ENCODE measurements at regions not wholly inside any gene's neighbourhood (a gene's known extent, or its start where the extent isn't known, plus 50 kb on each side); places are given as distances from the start of the nearest gene placed in this dataset.

GRCh38 chr2:72008608-72009007, 139.1 kb downstream of the CYP26B1 start:
- intact Hi-C loops (cut with DNase I): no loop called here
- no peak for DNase-seq
- no peak for ATAC-seq

GRCh38 chr2:72007402-72007801, 140.3 kb downstream of the CYP26B1 start:
- no peak for ATAC-seq
- DNase-seq: no peak

DNA sequence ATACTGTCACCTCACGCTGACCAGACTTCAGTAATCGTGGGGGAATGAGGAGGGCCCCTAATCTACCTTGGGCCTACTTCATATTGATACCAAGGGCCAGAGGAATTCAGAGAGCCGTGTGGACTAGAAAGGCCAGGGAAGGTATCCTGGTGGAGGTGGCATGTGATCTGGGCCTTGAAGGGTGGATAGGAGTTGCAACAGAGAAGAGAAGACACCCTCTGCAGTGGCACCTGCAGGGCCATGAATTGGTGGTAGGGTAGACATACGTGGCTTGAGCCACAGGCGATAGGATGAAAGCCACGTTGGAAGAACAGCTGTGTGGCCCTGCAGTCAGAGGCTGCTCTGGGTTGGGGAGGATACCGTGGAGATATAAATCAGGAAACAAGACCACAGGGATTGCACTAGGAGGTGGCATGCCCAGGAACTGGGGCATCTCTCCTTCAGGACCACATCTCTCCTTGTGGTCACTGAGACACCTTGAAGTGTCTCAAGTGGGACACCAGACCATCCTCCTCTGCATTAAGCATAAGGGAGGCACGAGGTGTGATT, 141.4 kb downstream of the CYP26B1 start:
- intact Hi-C loops (cut with DNase I): no loop called here

More at GRCh38 chr2:72007402-72007801, 140.3 kb downstream of the CYP26B1 start:
- intact Hi-C loops (cut with DNase I): no loop called here

DNA sequence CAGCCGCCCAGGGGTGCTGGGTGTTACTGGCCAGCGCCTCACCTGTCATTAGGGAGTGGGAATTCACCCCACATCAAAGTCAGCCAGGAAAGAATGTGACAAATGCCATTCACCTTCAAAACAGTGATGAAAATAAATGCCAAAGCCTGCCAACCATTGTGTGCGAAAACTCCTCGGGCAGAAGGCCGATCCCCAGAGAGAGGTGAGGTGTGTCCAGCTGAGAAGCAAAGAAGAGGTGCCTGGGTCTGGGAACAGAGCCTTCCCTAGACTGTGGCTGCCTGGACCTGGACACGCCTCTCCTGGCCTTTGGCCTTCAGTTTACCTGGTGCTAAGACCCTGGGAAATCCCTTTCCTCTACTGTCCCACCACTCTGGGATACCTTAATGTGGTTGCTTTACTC, 142.7 kb downstream of the CYP26B1 start:
- DNase-seq (no peak), ATAC-seq (no peak)
- intact Hi-C loops (cut with DNase I): no loop called here

More for the DNA sequence above, 141.4 kb downstream of the CYP26B1 start:
- DNase-seq: no peak
- ATAC-seq: no peak

DNA sequence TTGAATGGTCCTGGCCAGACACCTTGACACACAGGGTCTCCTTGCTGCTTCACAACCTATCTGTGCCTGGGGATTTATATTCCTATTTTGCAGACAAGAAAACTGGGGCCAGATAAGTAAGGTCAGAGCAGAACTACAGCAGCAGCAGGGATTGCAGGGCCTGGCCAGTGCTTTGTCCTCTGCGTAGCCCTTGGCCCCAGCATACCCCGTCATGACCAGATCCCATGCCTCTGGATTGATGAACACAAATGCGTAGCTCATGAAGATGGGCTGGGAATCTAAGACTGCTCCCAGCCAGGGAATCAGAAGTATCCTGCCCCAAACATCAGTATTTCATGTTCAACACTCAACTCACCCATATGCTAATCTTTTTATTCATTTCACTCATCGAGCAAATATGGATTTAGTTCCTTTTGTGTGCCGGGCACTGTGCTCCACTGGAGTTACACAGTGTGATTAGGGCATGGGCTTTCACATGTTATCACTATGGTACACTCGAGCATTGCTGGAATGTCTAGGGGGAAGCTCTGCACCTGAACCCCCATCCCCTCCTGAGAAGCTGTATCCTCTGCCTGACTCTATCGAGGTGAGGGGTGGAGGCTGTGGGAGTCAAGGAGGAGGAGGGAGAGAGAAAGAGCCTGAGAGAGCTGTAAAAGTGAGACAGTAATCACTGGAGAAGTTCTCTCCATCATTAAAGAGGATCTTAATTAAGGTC, 143.3 kb downstream of the CYP26B1 start:
- ATAC-seq (no peak), DNase-seq (no peak)
- intact Hi-C loops (cut with DNase I): no loop called here

DNA sequence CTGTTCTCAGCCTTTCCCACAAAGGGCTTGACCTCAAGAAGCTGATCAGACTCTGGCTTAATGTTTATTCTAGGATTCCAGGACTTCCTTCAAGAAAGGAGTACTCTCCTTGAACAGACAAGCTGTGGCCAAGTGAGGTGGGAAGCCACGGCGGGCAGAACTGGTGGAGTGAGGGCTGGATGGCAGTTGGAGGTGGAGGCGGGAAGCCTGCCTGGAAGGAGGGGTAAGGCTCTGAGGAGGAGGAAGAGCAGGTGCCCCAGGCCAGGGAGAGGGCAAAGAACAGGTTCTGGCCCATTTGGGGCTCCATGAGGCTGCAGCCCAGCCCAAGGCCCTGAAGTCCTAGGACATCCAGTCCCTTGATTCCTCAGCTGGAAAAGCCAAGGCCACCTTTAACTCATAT, 143.9 kb downstream of the CYP26B1 start:
- intact Hi-C loops (cut with DNase I): no loop called here
- ATAC-seq (no peak), DNase-seq (no peak)

DNA sequence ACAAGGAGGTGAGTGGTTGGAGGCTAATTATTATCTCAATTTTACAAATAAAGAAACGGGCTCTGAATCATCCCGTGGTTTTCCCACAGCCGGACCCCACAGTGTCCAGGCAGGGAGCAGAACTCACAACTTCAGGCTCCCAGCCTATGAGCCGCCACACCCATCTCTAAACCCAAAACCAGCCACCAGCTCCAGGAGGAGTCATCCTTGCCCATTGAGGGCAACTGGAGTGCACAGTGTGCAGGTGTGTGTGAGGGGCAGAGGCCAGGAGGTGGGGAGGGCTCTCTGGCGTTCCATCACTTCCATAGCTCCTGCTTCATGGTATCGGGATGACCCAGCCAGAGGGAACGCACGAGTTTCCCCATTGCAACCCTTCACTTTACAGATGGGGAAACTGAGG, 144.5 kb downstream of the CYP26B1 start:
- intact Hi-C loops (cut with DNase I): no loop called here
- ATAC-seq (no peak), DNase-seq (no peak)

- intact Hi-C loops (cut with DNase I): no loop called here
- ATAC-seq (no peak), DNase-seq (no peak)
Observed at GRCh38 chr2:72001937-72002690, 145.5 kb downstream of the CYP26B1 start.

DNA sequence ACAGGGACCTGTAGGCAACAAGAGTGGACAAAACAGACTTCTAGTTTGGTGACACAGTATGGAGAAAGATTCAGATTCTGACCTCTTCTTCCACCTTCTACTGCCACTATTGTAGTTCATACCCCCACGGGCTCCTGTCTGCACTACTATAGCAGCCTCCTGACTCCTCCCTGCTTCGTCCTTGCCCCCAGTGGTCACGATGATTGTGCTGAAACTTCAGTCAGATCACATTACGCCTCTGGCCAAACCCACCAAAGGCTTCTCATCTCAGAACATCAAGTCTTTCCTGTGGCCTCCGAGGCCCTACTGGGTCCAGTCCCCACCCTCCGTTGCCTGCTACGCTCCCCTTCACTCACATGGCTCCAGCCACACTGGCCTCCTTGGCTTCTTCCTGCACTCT, 147.6 kb downstream of the CYP26B1 start:
- ATAC-seq (no peak), DNase-seq (no peak)
- intact Hi-C loops (cut with DNase I): no loop called here

- no peak for DNase-seq
- ATAC-seq: no peak
- intact Hi-C loops (cut with DNase I): loop anchor here in 1 of 2 donors (10.0 kb wide), 1 partner anchor 195 kb away; no protein-coding TSS in a partner anchor
Observed at GRCh38 chr2:71999580-71999979, 148.1 kb downstream of the CYP26B1 start.

GRCh38 chr2:71997843-71998242, 149.8 kb downstream of the CYP26B1 start:
- intact Hi-C loops (cut with DNase I): loop anchor here in 1 of 2 donors (10.0 kb wide), 1 partner anchor 193 kb away; no protein-coding TSS in a partner anchor
- DNase-seq (no peak), ATAC-seq (no peak)

DNA sequence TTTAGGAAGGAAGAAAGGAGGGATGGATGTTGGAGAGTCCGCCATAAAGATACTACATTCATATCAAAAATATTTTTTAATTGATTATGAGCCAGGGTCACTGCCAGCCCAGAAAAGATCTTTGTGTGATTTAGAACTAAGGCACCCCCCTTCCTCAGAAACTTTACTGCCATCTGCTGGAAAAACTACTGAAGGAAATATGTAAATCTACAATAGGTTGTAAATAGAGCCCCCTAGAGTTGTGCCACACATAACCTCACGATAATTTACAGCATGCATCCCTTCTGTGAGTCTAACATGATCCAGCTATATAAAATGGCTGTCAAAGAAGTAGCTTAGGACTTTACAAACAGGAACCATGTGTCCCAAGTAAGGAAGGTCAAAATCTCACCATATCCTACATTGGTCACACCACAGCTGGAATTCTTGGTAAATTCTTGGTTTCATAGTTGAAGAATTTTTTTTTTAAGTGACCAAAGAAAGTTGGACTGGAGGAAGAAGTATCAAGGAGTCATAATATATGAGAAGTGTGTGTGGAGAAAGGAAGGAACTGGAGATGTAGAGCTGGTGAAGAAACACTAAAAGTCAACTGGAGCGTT, 152.5 kb downstream of the CYP26B1 start:
- no peak for DNase-seq
- no peak for ATAC-seq
- intact Hi-C loops (cut with DNase I): loop anchor here in 1 of 2 donors (10.0 kb wide), 1 partner anchor 190 kb away; no protein-coding TSS in a partner anchor

DNA sequence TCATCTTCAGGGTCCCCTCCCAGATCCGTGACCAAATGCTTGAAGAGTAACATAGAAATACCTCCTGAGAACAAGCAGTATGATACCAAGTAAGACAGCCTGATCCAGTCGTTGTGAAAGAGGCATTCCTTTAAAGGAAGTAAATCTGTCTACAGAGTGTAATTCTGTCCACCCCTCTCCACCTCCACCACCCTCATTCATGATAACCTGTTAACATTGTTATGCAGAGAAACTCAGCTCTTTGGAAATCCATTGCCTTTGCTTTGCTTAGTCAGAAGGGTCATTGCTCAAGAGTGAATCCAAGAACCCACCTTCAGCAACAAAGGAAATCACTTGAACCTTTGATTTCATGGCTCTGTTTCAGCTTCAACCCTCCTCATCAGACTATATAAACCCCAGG, 155.6 kb downstream of the CYP26B1 start:
- ATAC-seq: no peak
- intact Hi-C loops (cut with DNase I): loop anchor here in 1 of 2 donors (10.0 kb wide), 1 partner anchor 187 kb away; no protein-coding TSS in a partner anchor
- no peak for DNase-seq

DNA sequence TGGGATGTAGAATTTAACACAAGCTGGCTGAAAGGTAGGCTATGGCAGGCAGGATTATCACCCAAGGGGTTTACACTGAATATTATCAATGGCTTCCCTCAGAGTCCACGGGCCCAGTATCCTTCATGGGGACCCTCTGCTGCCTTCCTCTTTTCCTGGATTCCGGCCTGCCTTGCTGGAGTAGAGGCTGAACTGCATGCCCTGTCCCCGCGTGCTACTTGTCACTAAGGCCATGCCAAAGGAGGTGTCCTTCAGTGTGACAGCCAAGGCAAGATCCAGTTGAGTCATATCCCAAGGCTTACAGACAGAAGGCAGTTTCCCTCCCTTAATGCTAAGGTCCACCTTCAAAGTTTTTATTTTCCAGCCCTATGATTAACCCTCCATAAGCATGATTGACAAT, 156.3 kb downstream of the CYP26B1 start:
- no peak for DNase-seq
- ATAC-seq: no peak
- intact Hi-C loops (cut with DNase I): loop anchor here in 1 of 2 donors (10.0 kb wide), 1 partner anchor 187 kb away; no protein-coding TSS in a partner anchor

- intact Hi-C loops (cut with DNase I): loop anchor here in 1 of 2 donors (10.0 kb wide), 1 partner anchor 186 kb away; no protein-coding TSS in a partner anchor
Observed at GRCh38 chr2:71990826-71991225, 156.8 kb downstream of the CYP26B1 start.

DNA sequence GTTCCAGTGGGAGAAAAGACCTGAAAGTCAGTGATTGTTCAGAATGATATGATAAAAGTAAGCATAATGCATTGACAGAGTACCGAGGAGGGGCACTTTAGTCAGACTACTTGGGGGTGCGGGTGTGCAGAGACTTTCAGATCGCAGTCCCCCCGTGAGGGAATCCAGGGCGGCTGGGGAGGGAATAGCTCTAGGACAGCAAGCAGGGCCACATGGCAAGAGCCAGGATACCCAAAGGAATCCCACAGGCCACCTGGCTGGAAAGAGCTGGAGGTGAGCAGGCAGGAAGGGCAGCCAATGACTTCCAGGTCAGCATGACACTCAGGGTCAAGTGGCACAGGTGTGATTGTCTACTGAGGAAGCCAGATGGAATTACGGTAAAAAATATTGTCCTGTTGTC, 157.5 kb downstream of the CYP26B1 start:
- no peak for ATAC-seq
- DNase-seq: no peak
- intact Hi-C loops (cut with DNase I): loop anchor here in 1 of 2 donors (10.0 kb wide), 1 partner anchor 185 kb away; no protein-coding TSS in a partner anchor

More at GRCh38 chr2:71990826-71991225, 156.8 kb downstream of the CYP26B1 start:
- DNase-seq (no peak), ATAC-seq (no peak)

- ATAC-seq: no peak
- intact Hi-C loops (cut with DNase I): loop anchor here in 1 of 2 donors (10.0 kb wide), 1 partner anchor 185 kb away; no protein-coding TSS in a partner anchor
- no peak for DNase-seq
Observed at GRCh38 chr2:71989671-71990070, 158.0 kb downstream of the CYP26B1 start.

DNA sequence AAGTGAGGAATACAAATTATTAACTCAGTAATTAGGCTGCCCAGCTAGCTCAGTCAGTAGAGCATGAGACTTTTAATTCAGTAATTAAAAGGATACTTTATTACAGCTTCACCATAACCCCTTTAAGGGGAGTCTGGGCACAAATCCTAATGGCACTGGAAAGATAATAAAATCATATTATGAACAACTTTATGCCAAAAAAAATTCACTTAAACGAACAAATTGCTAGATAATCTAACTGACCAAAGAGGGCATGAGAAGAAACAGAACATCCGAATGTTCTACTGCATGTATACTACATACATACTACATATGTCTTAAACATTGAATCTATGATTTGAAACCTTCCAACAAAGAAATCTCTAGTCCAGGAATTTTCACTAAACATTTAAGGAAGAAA, 159.5 kb downstream of the CYP26B1 start:
- DNase-seq: no peak
- intact Hi-C loops (cut with DNase I): no loop called here
- no peak for ATAC-seq

DNA sequence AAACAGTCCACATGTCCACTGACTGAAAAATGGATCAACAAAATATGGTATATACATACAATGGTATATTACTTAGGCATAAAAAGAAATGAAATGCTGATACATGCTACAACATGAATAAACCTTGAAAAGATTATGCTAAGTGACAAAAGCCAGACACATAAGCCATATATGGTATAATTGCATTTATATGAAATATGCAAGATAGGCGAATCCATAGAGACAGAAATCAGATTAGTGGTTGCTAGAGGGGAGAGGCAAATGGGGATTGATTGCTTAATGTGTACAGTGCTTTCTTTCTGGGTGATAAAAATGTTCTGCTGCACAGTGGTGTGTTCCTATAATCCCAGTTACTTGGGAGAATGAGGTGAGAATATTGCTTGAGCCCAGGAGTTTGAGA, 171.0 kb downstream of the CYP26B1 start:
- ATAC-seq (no peak), DNase-seq (no peak)
- intact Hi-C loops (cut with DNase I): no loop called here

All from left cardiac atrium (tissue), 4 donors.